NCI-H2081 treated with DMSO at 0.1 percent for 48 hours (cell line): ENCODE measurements at regions not wholly inside any gene's neighbourhood (a gene's known extent, or its start where the extent isn't known, plus 50 kb on each side); places are given as distances from the start of the nearest gene placed in this dataset.

Experiments
- DNase-seq: peaks from one replicate; lab custom pipeline; 2025; lab: John Stamatoyannopoulos, UW

GRCh38 chr5:58069016-58069705 lies 390.7 kb downstream of the PLK2 start:
- no peak for DNase-seq

- DNase-seq = no peak
These were observed 393.3 kb downstream of the PLK2 start for GRCh38 chr5:58066557-58066956.

GRCh38 chr5:58066076-58066475 lies 393.8 kb downstream of the PLK2 start:
- DNase-seq = no peak

- no peak for DNase-seq
These were observed 395.1 kb downstream of the PLK2 start for GRCh38 chr5:58064801-58065200.

GRCh38 chr5:58060996-58061395 lies 398.9 kb downstream of the PLK2 start:
- no peak for DNase-seq

- DNase-seq = no peak
These were observed 402.6 kb downstream of the PLK2 start for GRCh38 chr5:58057324-58057723.

- DNase-seq = no peak
These were observed 403.3 kb downstream of the PLK2 start for GRCh38 chr5:58056546-58056945.

- DNase-seq = no peak
These were observed 405.9 kb downstream of the PLK2 start for GRCh38 chr5:58054018-58054417.

- DNase-seq = no peak
These were observed 410.9 kb downstream of the PLK2 start for GRCh38 chr5:58048954-58049353.

GRCh38 chr5:58048185-58048925 lies 411.5 kb downstream of the PLK2 start:
- no peak for DNase-seq

GRCh38 chr5:58046371-58046770 lies 413.5 kb downstream of the PLK2 start:
- DNase-seq = no peak

GRCh38 chr5:58044166-58044565 lies 415.7 kb downstream of the PLK2 start:
- DNase-seq = no peak

GRCh38 chr5:58043032-58043945 lies 416.6 kb downstream of the PLK2 start:
- no peak for DNase-seq

GRCh38 chr5:58041884-58042283 lies 418.0 kb downstream of the PLK2 start:
- no peak for DNase-seq

- DNase-seq = no peak
These were observed 419.0 kb downstream of the PLK2 start for GRCh38 chr5:58040846-58041245.

- no peak for DNase-seq
These were observed 419.8 kb downstream of the PLK2 start for GRCh38 chr5:58040044-58040443.

GRCh38 chr5:58037899-58038298 lies 422.0 kb downstream of the PLK2 start:
- no peak for DNase-seq

- no peak for DNase-seq
These were observed 434.1 kb downstream of the PLK2 start for GRCh38 chr5:58025809-58026208.

- DNase-seq = no peak
These were observed 435.7 kb downstream of the PLK2 start for GRCh38 chr5:58024151-58024550.

GRCh38 chr5:58022055-58022454 lies 437.8 kb downstream of the PLK2 start:
- DNase-seq = no peak

- DNase-seq = no peak
These were observed 438.4 kb downstream of the PLK2 start for GRCh38 chr5:58021466-58021865.

GRCh38 chr5:58019614-58020013 lies 440.3 kb downstream of the PLK2 start:
- no peak for DNase-seq

GRCh38 chr5:58018016-58018415 lies 441.9 kb downstream of the PLK2 start:
- DNase-seq = no peak
